ENCODE measurements at regions not wholly inside any gene's neighbourhood (a gene's known extent, or its start where the extent isn't known, plus 50 kb on each side); places are given as distances from the start of the nearest gene placed in this dataset.

- no peak for DNase-seq
These were observed 286.9 kb downstream of the MEIS1 start for GRCh38 chr2:66721776-66722175.

- DNase-seq, result no peak
These were observed 289.3 kb downstream of the MEIS1 start for GRCh38 chr2:66724241-66724640.

GRCh38 chr2:66729416-66730330, 294.7 kb downstream of the MEIS1 start:
- no peak for DNase-seq

- DNase-seq, result no peak
These were observed 295.5 kb downstream of the MEIS1 start for GRCh38 chr2:66730441-66730840.

GRCh38 chr2:66733364-66733999, 298.6 kb downstream of the MEIS1 start:
- DNase-seq, result peak; percentile 28 to 68

- DNase-seq, result no peak
These were observed 314.0 kb downstream of the MEIS1 start for GRCh38 chr2:66748939-66749338.

GRCh38 chr2:66749566-66749965, 314.6 kb downstream of the MEIS1 start:
- no peak for DNase-seq

- DNase-seq, result no peak
These were observed 318.3 kb downstream of the MEIS1 start for GRCh38 chr2:66753257-66753656.

GRCh38 chr2:66753660-66754059, 318.7 kb downstream of the MEIS1 start:
- DNase-seq, result peak in 1 of 2 experiments; percentile 1

- DNase-seq, result no peak
These were observed 321.0 kb downstream of the MEIS1 start for GRCh38 chr2:66755974-66756373.

- DNase-seq, result no peak
These were observed 326.9 kb downstream of the MEIS1 start for GRCh38 chr2:66761826-66762225.

- no peak for DNase-seq
These were observed 327.8 kb downstream of the MEIS1 start for GRCh38 chr2:66762761-66763160.

GRCh38 chr2:66766582-66766981, 331.7 kb downstream of the MEIS1 start:
- DNase-seq, result no peak

GRCh38 chr2:66771359-66771976, 336.5 kb downstream of the MEIS1 start:
- DNase-seq, result no peak

- no peak for DNase-seq
These were observed 337.7 kb downstream of the MEIS1 start for GRCh38 chr2:66772618-66773017.

GRCh38 chr2:66775730-66776422, 341.0 kb downstream of the MEIS1 start:
- no peak for DNase-seq

- DNase-seq, result no peak
These were observed 346.9 kb downstream of the MEIS1 start for GRCh38 chr2:66781804-66782203.

- no peak for DNase-seq
These were observed 347.9 kb downstream of the MEIS1 start for GRCh38 chr2:66782780-66783361.

- no peak for DNase-seq
These were observed 354.8 kb downstream of the MEIS1 start for GRCh38 chr2:66789741-66790140.

- no peak for DNase-seq
These were observed 355.8 kb downstream of the MEIS1 start for GRCh38 chr2:66790651-66791181.

GRCh38 chr2:66794070-66794469, 359.1 kb downstream of the MEIS1 start:
- no peak for DNase-seq

GRCh38 chr2:66794551-66794950, 359.6 kb downstream of the MEIS1 start:
- DNase-seq, result no peak

GRCh38 chr2:66802877-66803276, 368.0 kb downstream of the MEIS1 start:
- DNase-seq, result no peak
